HG02642 (cell line): ENCODE measurements at regions not wholly inside any gene's neighbourhood (a gene's known extent, or its start where the extent isn't known, plus 50 kb on each side); places are given as distances from the start of the nearest gene placed in this dataset.
"Not testable (repeated sequence)": the region's sequence is repeated elsewhere in the genome, so short reads cannot be mapped to it uniquely, and the experiment has no call there.

ENCODE experiments used
- ATAC-seq: cut with Tn5 transposase; IDR thresholded peaks from one replicate; pipeline ENCODE4 v1.9.1; 2021; ENCODE audit warnings: mild to moderate bottlenecking; ENCODE audit not compliant: unreplicated experiment, poor library complexity

DNA sequence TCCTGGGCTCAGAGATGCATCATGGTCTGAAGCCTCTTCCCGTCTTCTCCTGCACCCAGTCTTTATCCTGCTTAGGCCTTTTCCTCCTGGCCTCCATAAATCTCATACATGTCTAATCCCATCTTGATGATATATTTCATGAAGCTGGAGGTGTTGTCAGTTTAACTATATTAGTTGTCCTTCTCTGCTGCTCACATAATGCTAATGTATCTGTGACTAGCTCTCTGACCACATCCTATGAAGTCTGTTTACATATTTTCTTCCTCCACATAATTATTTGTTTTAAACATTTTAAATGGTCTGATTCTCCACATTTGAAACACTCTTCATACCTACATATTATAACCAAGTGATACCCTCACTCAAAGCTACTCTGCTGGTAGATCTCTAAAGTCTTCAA is 315.2 kb upstream of the RND3 start:
- ATAC-seq, result no peak

DNA sequence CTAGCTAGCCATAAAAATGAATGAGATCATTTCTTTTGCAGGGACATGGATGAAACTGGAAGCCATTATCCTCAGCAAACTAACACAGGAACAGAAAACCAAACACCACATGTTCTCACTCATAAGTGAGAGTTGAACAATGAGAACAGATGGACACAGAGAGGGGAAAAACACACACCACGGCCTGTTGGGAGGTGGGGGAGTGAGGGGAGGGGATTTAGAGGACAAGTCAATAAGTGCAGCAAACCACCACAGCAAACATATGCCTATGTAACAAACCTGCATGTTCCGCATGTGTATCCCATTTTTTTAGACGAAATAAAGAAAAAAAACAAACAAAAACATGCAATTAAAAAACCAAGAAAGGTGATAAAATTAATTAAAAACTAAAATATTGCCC is 308.8 kb upstream of the RND3 start:
- ATAC-seq, result not testable (repeated sequence)

DNA sequence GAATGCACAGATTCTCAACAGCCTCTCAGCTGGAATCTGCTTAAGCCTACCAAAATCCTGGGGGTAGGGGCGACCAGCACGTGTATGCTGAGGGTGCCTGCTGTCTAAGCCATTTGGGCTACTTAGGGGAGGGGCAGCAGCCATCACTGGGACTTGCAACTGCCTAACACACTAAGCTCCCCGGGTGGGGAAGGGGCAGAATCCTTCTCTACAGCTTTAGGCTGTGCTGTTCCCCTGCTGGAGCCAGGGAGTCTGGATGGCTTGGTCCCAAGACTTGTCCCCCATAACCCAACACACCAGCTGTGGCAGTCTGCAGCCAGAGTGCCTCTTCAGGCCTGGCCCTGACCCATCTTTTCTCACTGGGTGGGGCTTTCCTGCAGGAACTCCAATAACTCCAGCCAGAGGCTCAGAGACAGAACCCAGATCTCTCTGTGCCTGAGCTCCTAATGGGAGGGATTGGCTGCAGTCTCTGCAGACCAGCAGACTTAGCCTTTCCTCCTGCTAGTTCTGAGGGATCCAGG is 305.4 kb upstream of the RND3 start:
- no peak for ATAC-seq

DNA sequence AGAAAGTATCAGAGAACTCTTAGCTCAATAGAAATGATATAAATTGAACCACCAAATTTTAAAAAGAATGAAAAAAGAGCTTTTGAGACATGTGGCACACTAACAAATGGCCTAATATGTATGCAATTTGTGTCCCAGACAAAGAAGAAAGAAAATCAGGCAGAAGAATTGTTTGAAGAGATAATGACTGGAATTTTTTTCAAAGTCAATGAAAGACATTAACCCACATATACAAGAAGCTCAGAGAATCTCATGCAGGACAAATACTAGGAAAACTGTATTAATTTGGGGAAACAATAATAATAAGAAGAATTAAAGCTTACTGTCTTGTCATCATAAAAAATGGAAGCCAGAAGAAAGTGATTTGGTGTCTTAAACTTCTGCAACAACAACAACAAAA is 304.1 kb upstream of the RND3 start:
- ATAC-seq, result no peak

DNA sequence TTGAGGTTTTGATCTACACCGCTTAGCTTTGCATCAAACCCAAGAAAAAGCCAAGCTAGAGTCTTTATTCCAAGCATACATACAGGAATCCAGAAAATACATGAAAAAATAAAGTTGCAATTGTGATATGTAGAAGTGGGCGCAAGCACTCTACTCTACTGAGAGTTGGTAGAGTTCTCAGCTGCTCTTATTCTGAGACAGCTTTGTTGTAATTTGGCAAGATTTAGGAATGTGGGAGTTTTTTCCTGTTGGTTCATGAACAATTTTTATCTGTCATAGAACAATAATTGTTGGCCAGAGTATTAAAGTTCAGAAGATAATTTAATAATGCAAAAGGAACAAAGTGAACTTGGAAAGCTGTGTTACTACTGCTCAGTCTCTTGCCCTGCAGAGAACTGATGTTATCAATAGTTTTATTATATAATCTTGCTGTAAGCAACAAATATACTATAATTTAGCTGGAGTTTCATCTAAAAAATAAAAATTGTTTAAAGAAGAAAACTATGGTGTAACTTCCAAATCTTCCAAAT is 302.0 kb upstream of the RND3 start:
- ATAC-seq, result no peak

DNA sequence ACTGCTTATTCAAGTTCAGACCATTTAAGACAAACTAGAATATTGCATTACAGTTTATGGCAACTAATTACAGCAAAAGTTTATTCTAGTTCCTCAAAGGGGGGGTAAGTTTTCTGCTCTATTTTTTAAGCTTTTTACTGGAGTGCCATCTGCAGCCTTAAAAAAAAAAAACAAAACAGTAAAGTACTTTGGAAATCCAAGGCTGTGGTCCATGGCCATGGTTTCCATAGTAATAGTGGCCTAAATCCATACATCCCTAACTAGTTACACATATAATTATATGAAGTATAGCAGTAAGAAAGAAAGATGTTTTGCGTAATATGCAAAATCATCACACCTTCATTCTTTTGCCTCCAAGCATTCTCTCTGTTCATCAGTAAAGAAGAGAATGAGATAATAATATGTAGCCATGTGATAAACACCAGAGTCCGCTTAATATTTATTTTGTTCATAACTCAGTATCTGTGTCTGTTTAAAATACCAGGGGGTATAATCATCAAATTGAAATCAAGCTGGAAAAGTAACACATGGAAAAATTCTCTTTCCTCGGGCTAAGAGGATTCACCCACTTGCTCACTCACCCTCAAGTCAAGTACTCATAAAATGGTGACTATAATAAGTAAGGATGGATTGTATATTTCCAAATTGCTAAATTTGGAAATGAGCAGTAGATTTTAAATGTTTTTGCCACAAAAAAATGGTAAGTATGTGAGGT is 301.1 kb upstream of the RND3 start:
- ATAC-seq, result no peak

DNA sequence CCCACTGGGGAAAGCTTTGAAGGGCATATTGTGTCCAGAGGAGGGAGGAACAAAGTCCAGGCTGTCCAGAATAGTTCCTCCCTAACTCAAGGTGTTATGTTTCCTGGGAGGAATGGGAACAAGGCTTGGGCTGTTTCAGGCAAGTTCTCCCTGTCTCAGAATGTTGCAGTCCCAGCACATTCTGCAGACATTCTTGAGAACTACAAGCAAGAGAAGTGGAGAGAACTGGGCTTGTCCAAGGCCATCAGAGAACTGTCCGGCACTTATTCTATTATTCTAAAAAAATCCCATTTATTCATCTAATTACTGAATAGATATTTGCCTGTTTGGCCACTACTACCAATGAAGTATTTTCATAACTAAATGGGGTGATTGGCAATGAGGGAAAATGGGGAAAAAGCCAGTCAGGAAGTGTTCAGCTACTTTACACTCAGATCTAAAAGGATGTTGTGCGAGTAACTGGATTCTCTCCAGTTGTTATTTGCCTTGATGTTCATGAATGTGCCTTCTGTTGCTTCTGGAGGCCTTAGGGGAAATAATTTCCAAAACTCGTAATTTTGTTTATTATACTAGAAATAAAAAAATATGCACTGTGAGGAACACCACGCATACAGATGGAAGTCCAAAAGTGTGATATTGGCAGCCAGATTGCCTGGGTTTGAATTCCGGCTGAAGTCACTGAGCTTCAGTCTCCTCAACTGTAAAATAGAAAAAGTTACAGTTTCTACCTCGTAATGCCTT is 300.1 kb upstream of the RND3 start:
- ATAC-seq, result no peak

DNA sequence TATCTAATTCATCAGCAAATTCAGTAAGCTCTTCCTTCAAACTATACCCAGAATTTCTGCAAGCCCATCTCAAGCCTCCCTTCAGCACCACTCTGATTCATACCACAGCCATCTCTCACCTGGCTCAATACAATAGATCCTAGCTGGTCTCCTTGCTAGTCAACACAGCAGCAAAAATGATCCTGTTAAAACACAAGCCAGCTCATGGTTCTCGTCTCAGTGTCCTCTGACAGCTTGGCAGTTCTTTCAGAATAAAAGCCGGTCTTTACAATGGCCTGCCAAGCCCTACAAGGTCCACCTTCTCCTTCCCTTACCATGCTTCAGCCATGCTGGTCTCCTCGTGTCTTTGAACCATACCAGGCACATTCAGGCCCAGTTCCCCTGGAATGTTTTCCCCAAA is 296.9 kb upstream of the RND3 start:
- no peak for ATAC-seq

DNA sequence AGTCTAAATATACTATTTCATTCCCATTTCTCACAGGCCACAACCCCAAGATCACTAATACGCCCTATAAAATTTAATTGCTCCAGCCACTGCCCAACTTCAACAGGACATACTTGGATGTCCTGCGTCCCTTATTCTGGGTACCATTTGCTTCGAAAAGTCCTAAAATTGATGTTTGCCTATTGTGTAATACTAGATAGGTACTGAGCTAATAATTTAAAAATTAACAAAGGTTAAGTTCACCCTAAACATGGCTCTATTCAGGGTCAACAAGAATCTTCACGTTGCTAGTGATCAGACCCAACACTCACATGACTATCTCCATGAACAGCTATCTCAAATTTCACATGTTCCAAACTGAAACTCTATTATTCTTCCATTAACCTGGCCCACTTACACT is 296.4 kb upstream of the RND3 start:
- no peak for ATAC-seq

DNA sequence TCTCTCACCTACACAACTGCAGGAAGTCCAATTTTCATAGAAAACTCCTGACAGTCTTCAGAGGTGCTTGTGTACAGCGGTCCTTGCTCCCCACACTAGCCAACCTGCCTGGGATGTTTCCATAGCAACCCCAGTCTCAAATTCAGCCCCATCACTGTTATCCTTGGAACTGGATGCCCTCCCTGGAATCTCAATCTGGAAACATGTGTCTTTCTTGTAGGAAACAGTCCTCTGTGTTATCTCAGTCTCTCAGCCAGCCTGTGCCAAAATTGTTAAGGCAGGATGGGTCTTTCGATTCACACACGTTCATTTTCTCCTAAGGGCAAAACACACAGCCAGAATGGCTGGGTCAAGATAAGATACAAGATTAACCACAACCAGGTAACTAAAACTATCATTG is 295.5 kb upstream of the RND3 start:
- ATAC-seq, result no peak

DNA sequence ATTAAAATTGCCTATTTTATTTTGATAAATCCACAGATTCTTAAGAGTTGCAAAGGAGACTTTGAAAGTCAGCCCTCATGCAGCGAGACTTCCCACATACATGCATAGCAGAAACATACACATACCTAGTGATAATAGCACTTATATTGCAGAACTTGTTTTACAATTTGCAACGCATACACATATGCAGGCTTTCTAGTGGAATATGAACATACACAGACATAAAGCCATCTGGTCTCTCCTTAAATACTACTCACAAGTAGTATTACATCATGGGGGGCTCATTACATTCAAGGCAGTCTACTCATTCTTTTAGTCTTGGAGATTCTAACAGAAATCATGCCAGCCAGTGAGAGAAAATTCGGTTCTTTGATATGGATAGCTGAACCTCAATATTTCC is 295.1 kb upstream of the RND3 start:
- no peak for ATAC-seq

DNA sequence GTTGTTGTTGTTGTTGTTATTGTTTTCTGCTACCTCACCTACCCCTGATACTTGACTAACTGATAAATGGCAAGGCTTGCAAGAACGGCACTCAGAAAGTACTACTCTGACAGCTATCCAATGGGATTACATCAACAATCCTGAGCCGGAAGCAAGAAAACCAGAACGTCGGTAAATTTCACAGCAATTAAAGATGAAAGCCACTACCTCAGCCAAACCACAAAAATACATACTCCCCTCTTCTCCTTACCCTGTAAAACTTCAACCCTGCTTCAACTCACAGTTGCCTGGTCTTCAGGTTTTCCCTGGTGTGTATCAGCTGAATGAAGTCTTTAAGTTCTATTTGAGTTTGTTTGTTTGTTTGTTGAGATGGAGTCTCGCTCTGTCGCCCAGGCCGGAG is 293.7 kb upstream of the RND3 start:
- ATAC-seq, result no peak

DNA sequence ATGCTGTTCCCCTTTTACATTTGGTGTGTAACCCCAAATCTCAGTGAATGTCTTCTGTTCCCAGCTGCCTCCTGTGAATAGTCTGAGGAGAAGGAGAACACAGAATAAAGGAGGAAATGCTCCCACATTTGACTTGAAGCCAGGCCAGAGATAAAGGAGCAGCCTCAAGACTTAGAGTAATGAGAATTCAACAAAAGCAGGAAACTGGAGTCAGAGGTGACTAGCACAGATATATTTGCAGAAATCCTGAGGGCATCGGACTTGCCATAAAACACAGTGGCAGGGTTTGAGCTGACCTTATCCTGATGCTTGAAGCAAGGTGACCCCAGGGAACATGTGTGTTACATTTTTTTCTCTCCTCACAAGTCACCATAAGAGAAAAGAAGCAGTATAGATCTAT is 291.4 kb upstream of the RND3 start:
- no peak for ATAC-seq

DNA sequence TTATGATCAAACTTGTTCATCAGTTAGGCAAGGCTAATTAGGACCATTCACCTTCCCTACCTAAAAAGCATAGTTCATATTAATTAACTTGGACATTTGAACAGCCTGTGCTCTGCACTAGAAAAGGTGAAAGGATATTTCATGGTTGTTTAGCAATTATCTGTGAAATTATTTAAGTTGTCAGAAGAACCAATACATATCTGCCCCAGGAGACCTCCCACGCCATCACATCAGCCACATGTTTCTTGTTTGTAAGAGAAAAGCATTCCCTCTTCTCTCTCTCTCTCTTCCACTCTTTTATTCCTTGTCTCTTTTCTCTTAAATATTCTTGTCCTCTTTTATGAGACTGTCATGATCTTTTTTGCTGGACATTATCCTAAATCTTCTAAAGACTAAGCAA is 282.0 kb upstream of the RND3 start:
- no peak for ATAC-seq

DNA sequence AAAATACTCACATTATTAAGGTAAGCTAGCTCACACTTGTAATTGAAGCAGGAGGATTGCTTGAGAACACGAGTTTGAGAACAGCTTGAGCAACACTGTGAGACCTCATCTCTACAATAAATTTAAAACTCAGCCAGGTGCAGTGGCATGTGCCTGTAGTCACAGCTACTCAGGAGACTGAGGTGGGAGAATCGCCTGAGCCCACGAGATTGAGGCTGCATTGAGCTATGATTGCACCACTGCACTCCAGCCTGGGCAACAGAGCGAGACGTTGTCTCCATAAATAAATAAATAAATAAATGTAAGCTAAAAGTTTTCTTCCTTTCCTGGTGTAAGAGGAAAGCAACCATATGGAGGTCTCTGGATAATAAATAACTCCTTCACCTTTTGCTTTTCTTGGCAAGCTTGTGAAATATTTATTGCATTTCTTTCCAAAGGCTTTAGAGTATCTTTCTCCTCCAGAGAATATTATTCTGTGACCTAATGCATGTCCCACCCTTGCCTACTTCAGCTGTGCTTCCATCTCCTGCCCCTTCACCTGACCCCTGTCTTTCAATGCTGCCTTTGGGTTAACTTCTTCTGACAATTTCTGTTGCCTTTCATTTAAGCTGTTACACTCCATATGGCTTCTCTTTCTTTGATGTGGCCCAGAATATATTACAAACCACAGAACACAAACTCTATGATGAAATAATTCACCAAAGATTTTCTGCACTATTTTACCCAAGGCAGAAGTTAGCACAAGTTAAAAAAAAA is 280.7 kb upstream of the RND3 start:
- no peak for ATAC-seq

DNA sequence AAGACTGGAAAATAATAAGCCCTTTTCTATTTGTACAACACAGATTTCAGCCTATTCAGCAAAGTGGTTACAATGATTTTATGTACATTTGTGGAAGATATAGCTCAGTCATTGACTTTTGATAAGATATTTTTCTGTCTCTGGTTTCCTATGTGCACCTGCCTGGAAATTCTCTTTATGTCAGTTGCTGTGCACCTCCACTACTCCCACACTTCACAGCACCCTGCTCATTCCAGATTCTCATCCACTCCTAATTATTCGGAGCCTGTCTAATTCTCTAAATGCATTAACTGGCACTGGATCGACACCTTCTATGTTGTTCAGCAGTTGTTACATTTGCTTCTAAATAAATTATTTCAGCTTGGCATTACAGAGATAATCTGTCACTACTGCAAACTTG is 275.1 kb upstream of the RND3 start:
- ATAC-seq, result no peak

DNA sequence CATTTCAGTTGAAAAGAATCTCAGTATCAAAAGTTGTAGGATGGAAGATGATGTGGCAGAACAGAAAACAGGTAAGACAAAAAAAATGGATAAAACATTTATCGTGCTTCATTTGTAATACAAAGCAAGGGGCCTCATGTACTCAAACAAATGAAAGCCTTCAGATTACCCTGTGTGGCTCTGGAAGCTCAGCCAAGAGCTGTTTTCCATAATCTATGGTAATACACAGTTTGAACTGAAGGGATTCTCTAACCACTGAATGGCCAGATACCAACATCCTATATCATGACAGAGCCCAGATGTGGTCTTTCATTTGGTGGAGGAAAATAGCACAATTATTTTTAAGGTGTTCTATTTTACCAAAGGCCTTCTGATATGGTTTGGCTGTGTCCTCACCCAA is 272.1 kb upstream of the RND3 start:
- ATAC-seq, result no peak

DNA sequence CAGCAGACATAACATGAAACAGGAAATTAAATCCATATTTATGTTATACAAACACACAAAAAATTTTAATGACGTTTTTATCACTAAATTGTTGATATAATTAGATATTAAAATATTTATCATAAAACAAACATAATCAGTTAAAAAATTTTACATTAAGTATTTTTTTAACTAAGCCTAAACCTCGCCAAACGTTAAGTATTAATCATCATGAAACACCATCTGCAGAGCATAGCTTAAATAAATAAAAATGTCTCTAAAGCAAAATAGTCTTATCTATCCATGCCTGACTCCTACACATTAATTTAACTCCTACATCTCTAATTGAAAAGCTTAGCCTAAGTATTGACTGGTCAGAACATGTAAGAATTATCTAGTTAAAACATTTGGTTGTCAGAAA is 271.6 kb upstream of the RND3 start:
- no peak for ATAC-seq

DNA sequence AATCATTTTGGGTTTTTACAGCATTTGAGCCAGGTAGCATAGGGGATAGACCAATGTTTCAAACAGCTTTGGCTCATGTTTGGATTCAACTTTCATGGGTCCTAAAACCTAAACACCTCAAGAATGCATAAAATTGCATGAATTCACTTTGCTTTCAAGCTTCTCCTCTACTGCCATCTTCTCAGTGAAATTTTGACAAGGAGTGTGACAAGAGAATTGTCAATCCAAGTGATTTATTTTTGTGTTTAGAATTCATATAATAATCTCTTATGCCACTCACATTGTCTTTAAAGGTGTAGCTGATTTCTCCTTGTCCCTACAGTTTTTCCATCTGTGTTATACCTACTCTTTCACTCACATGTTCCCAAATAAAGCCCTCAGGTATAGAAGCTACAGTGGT is 264.8 kb upstream of the RND3 start:
- ATAC-seq, result no peak

DNA sequence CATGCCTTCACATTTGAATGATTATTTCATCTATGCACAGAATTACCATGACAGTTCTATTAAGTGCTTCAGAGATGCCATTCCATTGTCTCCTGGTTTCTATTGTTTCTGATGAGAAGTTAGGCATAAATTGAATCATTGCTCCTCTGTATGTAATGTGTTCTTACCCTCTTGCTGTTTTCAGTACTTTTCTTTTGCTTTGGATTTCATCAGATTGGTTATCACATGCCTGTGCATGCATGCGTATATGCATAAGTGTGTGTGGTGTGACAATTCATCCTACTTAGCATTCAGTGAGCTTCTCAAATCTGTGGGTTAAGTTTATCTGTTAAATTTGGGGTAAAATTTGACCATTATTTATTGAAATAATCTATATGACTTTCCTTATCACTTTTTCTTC is 263.3 kb upstream of the RND3 start:
- no peak for ATAC-seq

DNA sequence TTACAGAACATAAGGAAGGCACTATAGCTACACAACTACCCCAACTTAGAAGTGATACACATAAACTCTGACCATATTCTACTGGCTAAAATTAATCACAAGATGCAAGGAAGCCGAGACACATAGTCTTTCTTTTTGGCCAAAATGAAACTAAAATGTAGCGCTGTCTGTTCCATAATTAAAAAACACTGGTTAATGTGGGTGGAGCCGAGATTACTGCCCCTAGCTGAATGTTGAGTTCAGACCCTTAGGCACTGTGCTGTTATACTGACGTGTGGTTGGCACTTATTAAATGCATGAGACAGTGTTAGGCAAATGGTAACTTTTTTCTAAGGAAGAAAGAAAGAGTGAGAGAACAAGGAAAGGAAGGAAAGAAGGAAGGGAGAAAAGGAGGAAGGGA is 254.6 kb upstream of the RND3 start:
- ATAC-seq, result no peak
